ENCODE measurements at regions not wholly inside any gene's neighbourhood (a gene's known extent, or its start where the extent isn't known, plus 50 kb on each side); places are given as distances from the start of the nearest gene placed in this dataset.

DNA sequence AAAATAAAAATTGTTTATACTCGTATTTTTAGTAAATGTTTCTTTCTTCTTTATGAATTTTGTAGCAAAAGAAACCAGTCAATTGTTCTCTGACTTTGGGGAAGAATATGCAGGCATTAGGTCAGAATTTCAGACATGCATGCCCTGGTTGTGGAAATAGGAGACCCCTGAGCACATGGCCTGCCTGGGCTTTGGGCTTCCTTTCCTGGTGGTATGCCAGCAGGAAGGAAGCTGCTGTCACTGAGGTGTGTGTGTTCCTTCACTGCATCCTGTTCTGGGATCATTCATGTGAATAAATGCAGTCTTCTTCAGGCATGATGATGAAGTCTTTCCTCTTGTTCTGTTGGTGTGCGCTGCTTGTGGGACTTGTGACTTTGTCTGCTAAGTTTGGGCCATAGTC lies 920.2 kb upstream of the VRK2 start:
- no peak for ATAC-seq
- TF ChIP-seq BACH2 (CRISPR knock-in tag; IDR thresholded peaks at IDR 0.05; ENCODE audit: borderline replicate concordance) (no peak), ISL1 (CRISPR knock-in tag; IDR thresholded peaks at IDR 0.05) (no peak), ZFP30 (CRISPR knock-in tag; IDR thresholded peaks at IDR 0.05) (no peak), CSDC2 (CRISPR knock-in tag; IDR thresholded peaks at IDR 0.05) (no peak), PPARA (CRISPR knock-in tag; IDR thresholded peaks at IDR 0.05; ENCODE audit: borderline replicate concordance) (no peak), ZNF8 (CRISPR knock-in tag; IDR thresholded peaks at IDR 0.05) (no peak), ARNTL (CRISPR knock-in tag; IDR thresholded peaks at IDR 0.05; ENCODE audit: borderline replicate concordance, low read depth) (no peak)
- TF ChIP-seq, protein P1, sequence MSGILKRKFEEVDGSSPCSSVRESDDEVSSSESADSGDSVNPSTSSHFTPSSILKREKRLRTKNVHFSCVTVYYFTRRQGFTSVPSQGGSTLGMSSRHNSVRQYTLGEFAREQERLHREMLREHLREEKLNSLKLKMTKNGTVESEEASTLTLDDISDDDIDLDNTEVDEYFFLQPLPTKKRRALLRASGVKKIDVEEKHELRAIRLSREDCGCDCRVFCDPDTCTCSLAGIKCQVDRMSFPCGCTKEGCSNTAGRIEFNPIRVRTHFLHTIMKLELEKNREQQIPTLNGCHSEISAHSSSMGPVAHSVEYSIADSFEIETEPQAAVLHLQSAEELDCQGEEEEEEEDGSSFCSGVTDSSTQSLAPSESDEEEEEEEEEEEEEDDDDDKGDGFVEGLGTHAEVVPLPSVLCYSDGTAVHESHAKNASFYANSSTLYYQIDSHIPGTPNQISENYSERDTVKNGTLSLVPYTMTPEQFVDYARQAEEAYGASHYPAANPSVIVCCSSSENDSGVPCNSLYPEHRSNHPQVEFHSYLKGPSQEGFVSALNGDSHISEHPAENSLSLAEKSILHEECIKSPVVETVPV (CRISPR knock-in tag; IDR thresholded peaks at IDR 0.05), result no peak

DNA sequence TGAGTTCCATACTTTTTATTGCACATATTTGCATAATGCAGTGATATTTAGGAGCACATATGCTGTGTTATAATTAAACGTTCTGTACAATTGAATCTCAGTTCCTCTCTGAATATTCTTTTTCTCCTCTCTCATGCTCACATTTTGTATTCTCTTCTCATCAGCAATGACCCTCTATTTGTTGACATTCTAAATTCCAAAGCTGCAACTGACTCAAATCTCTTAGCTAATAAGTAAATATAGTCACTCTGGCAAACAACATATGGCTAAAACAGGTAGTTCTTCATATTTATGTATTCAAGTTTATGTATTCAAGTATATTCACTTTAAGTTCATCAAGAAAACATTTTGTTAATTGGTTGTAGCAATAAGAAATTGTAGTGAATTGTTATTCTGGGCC lies 907.4 kb upstream of the VRK2 start:
- ATAC-seq, result no peak
- TF ChIP-seq CSDC2 (CRISPR knock-in tag; IDR thresholded peaks at IDR 0.05) (no peak), TOX (CRISPR knock-in tag; IDR thresholded peaks at IDR 0.05; ENCODE audit: borderline replicate concordance) (no peak), OSR1 (CRISPR knock-in tag; IDR thresholded peaks at IDR 0.05) (no peak), ARNTL (CRISPR knock-in tag; IDR thresholded peaks at IDR 0.05; ENCODE audit: borderline replicate concordance, low read depth) (no peak), PPARA (CRISPR knock-in tag; IDR thresholded peaks at IDR 0.05; ENCODE audit: borderline replicate concordance) (no peak), ISL1 (CRISPR knock-in tag; IDR thresholded peaks at IDR 0.05) (no peak)
- TF ChIP-seq, protein P2, sequence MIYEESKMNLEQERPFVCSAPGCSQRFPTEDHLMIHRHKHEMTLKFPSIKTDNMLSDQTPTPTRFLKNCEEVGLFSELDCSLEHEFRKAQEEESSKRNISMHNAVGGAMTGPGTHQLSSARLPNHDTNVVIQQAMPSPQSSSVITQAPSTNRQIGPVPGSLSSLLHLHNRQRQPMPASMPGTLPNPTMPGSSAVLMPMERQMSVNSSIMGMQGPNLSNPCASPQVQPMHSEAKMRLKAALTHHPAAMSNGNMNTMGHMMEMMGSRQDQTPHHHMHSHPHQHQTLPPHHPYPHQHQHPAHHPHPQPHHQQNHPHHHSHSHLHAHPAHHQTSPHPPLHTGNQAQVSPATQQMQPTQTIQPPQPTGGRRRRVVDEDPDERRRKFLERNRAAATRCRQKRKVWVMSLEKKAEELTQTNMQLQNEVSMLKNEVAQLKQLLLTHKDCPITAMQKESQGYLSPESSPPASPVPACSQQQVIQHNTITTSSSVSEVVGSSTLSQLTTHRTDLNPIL (CRISPR knock-in tag; IDR thresholded peaks at IDR 0.05; ENCODE audit: low read depth), result no peak
- TF ChIP-seq, protein P3, sequence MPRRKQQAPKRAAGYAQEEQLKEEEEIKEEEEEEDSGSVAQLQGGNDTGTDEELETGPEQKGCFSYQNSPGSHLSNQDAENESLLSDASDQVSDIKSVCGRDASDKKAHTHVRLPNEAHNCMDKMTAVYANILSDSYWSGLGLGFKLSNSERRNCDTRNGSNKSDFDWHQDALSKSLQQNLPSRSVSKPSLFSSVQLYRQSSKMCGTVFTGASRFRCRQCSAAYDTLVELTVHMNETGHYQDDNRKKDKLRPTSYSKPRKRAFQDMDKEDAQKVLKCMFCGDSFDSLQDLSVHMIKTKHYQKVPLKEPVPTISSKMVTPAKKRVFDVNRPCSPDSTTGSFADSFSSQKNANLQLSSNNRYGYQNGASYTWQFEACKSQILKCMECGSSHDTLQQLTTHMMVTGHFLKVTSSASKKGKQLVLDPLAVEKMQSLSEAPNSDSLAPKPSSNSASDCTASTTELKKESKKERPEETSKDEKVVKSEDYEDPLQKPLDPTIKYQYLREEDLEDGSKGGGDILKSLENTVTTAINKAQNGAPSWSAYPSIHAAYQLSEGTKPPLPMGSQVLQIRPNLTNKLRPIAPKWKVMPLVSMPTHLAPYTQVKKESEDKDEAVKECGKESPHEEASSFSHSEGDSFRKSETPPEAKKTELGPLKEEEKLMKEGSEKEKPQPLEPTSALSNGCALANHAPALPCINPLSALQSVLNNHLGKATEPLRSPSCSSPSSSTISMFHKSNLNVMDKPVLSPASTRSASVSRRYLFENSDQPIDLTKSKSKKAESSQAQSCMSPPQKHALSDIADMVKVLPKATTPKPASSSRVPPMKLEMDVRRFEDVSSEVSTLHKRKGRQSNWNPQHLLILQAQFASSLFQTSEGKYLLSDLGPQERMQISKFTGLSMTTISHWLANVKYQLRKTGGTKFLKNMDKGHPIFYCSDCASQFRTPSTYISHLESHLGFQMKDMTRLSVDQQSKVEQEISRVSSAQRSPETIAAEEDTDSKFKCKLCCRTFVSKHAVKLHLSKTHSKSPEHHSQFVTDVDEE (CRISPR knock-in tag; IDR thresholded peaks at IDR 0.05), result no peak
- TF ChIP-seq, protein P4, sequence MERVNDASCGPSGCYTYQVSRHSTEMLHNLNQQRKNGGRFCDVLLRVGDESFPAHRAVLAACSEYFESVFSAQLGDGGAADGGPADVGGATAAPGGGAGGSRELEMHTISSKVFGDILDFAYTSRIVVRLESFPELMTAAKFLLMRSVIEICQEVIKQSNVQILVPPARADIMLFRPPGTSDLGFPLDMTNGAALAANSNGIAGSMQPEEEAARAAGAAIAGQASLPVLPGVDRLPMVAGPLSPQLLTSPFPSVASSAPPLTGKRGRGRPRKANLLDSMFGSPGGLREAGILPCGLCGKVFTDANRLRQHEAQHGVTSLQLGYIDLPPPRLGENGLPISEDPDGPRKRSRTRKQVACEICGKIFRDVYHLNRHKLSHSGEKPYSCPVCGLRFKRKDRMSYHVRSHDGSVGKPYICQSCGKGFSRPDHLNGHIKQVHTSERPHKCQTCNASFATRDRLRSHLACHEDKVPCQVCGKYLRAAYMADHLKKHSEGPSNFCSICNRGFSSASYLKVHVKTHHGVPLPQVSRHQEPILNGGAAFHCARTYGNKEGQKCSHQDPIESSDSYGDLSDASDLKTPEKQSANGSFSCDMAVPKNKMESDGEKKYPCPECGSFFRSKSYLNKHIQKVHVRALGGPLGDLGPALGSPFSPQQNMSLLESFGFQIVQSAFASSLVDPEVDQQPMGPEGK (CRISPR knock-in tag; IDR thresholded peaks at IDR 0.05; ENCODE audit: borderline replicate concordance), result no peak

DNA sequence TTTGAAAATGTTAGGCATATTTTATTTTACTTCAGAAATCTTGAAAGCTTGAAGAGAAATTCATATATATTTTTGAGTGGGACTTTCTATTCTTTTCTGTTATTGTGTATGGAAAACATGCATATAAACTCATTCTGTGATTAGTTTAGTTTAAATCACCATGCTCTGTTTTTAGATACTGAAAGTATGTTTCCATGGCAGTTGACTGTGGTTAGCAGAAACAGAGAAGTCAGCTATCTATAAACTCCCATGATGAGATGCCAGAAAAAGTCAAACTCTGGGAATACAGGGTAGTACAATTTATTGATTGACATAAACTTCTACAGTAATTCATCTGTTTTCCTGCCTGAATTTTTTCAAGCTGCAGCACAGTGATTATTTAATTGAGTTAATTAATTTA lies 905.3 kb upstream of the VRK2 start:
- peak; percentile 81 for ATAC-seq

DNA sequence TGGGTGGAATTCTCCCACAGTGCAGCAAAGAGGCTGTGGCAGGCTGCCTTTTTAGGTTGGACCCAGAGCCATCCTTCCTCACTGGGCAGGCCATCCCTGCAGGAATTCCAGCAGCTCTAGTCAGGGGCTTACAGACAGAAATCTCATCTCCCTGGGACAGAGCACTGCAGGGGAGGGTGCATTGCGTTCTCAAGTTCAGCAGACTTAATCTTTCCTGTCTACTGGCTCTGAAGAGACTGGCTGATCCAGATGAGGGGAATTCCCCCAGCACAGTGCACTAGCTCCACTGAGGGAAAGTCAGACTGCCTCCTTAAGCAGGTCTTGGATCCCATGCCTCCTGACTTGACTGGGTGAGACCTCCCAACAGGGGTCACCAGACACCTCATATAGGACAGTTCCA lies 899.7 kb upstream of the VRK2 start:
- no peak for ATAC-seq
- no peak for TF ChIP-seq RARB (CRISPR knock-in tag; IDR thresholded peaks at IDR 0.05)
- TF ChIP-seq ESRRG (CRISPR knock-in tag; IDR thresholded peaks at IDR 0.05), result no peak
- TF ChIP-seq, protein P1 (CRISPR knock-in tag; IDR thresholded peaks at IDR 0.05), result no peak
- TF ChIP-seq ZC3H10 (CRISPR knock-in tag; IDR thresholded peaks at IDR 0.05), result no peak
- no peak for TF ChIP-seq ZNF70 (CRISPR knock-in tag; IDR thresholded peaks at IDR 0.05)
- TF ChIP-seq ISL1 (CRISPR knock-in tag; IDR thresholded peaks at IDR 0.05), result no peak
- TF ChIP-seq ZNF8 (CRISPR knock-in tag; IDR thresholded peaks at IDR 0.05), result no peak
- TF ChIP-seq ARNTL (CRISPR knock-in tag; IDR thresholded peaks at IDR 0.05; ENCODE audit: borderline replicate concordance, low read depth), result no peak
- TF ChIP-seq, protein P2 (CRISPR knock-in tag; IDR thresholded peaks at IDR 0.05; ENCODE audit: low read depth), result no peak
- no peak for TF ChIP-seq ZFP3 (CRISPR knock-in tag; IDR thresholded peaks at IDR 0.05)
- TF ChIP-seq GLIS3 (CRISPR knock-in tag; IDR thresholded peaks at IDR 0.05), result no peak
- TF ChIP-seq, protein P5, sequence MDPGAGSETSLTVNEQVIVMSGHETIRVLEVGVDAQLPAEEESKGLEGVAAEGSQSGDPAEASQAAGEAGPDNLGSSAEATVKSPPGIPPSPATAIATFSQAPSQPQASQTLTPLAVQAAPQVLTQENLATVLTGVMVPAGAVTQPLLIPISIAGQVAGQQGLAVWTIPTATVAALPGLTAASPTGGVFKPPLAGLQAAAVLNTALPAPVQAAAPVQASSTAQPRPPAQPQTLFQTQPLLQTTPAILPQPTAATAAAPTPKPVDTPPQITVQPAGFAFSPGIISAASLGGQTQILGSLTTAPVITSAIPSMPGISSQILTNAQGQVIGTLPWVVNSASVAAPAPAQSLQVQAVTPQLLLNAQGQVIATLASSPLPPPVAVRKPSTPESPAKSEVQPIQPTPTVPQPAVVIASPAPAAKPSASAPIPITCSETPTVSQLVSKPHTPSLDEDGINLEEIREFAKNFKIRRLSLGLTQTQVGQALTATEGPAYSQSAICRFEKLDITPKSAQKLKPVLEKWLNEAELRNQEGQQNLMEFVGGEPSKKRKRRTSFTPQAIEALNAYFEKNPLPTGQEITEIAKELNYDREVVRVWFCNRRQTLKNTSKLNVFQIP (CRISPR knock-in tag; IDR thresholded peaks at IDR 0.05; ENCODE audit: borderline replicate concordance, low read depth), result no peak

More for the DNA sequence above, 905.3 kb upstream of the VRK2 start:
- TF ChIP-seq ZFP30 (CRISPR knock-in tag; IDR thresholded peaks at IDR 0.05) (no peak), BACH2 (CRISPR knock-in tag; IDR thresholded peaks at IDR 0.05; ENCODE audit: borderline replicate concordance) (no peak), ISL1 (CRISPR knock-in tag; IDR thresholded peaks at IDR 0.05) (no peak), ZFP3 (CRISPR knock-in tag; IDR thresholded peaks at IDR 0.05) (no peak)
- TF ChIP-seq, protein P1 (CRISPR knock-in tag; IDR thresholded peaks at IDR 0.05), result no peak

All from SK-N-SH treated with all-trans-retinoic acid at 6 μM for 48 hours (cell line).